Neural cell (in vitro differentiated cells): ENCODE measurements at regions not wholly inside any gene's neighbourhood (a gene's known extent, or its start where the extent isn't known, plus 50 kb on each side); places are given as distances from the start of the nearest gene placed in this dataset.

ENCODE experiments used
- EZH2 ChIP-seq: fragments of 200-600, 300-800 bp; shearing (Covaris generic), sonication (generic); IDR thresholded peaks from 2 replicates; pipeline ENCODE4 v1.6.1; 2014; ENCODE audit warnings: antibody characterized with exemption, low read length, borderline replicate concordance, mild to moderate bottlenecking; ENCODE audit not compliant: insufficient read depth, poor library complexity, severe bottlenecking
- TF ChIP-seq, protein P1 (sequence below): IDR thresholded peaks from 2 replicates; pipeline ENCODE4 v1.6.1; 2012; ENCODE audit warnings: borderline replicate concordance
- TF ChIP-seq, protein P2 (sequence below): fragments of 450-650 bp; IDR thresholded peaks from 2 replicates; pipeline ENCODE4 v1.5.1; 2014; ENCODE audit warnings: antibody characterized with exemption, mild to moderate bottlenecking, moderate library complexity; ENCODE audit not compliant: poor library complexity, severe bottlenecking

DNA sequence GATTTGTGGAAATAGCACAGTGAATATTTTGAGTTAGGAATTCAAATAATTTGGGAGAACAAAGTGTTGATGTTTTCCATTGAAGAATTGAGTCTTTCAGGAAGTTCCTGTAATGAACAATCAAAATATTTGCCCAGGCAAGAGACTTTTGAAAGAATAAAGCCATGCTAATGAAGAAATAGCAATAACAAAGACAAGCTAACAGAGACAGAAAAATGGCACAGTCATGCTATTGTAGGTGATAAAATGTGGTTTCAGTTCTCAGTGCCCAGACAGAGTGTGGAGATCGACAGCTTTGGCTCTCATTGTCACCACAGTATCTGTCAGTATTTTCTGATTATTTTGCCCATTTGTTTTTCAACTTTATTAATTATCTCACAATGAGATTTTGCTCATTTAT, 490.8 kb upstream of the PIK3C3 start:
- TF ChIP-seq, protein P1, sequence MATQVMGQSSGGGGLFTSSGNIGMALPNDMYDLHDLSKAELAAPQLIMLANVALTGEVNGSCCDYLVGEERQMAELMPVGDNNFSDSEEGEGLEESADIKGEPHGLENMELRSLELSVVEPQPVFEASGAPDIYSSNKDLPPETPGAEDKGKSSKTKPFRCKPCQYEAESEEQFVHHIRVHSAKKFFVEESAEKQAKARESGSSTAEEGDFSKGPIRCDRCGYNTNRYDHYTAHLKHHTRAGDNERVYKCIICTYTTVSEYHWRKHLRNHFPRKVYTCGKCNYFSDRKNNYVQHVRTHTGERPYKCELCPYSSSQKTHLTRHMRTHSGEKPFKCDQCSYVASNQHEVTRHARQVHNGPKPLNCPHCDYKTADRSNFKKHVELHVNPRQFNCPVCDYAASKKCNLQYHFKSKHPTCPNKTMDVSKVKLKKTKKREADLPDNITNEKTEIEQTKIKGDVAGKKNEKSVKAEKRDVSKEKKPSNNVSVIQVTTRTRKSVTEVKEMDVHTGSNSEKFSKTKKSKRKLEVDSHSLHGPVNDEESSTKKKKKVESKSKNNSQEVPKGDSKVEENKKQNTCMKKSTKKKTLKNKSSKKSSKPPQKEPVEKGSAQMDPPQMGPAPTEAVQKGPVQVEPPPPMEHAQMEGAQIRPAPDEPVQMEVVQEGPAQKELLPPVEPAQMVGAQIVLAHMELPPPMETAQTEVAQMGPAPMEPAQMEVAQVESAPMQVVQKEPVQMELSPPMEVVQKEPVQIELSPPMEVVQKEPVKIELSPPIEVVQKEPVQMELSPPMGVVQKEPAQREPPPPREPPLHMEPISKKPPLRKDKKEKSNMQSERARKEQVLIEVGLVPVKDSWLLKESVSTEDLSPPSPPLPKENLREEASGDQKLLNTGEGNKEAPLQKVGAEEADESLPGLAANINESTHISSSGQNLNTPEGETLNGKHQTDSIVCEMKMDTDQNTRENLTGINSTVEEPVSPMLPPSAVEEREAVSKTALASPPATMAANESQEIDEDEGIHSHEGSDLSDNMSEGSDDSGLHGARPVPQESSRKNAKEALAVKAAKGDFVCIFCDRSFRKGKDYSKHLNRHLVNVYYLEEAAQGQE: no peak
- TF ChIP-seq, protein P2, sequence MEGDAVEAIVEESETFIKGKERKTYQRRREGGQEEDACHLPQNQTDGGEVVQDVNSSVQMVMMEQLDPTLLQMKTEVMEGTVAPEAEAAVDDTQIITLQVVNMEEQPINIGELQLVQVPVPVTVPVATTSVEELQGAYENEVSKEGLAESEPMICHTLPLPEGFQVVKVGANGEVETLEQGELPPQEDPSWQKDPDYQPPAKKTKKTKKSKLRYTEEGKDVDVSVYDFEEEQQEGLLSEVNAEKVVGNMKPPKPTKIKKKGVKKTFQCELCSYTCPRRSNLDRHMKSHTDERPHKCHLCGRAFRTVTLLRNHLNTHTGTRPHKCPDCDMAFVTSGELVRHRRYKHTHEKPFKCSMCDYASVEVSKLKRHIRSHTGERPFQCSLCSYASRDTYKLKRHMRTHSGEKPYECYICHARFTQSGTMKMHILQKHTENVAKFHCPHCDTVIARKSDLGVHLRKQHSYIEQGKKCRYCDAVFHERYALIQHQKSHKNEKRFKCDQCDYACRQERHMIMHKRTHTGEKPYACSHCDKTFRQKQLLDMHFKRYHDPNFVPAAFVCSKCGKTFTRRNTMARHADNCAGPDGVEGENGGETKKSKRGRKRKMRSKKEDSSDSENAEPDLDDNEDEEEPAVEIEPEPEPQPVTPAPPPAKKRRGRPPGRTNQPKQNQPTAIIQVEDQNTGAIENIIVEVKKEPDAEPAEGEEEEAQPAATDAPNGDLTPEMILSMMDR: no peak
- no peak for TF ChIP-seq EZH2
